ENCODE measurements at regions not wholly inside any gene's neighbourhood (a gene's known extent, or its start where the extent isn't known, plus 50 kb on each side); places are given as distances from the start of the nearest gene placed in this dataset.

DNA sequence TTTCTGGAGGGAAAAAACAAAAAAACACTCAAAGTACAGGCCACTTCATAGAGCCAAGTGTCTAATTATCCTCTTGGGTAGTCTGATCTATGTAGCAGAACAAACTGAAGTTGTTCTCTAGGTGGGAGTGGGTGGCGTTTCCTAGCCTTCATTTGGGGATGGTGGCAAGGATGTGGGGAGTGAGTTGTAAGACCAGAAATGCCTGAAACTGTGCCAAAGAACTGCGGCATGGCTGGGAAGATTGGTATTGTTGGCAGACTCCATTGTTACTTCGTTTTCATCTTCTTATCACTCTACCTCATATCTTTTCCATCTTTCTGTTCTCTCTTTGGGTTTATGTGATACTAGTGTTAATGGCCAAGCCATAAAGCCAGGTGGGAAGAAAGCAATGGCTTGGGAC is 177.3 kb upstream of the DDHD1 start:
- DNase-seq (ENCODE audit: insufficient read length, low spot score), result no peak
- no peak for FAIRE-seq
- TF ChIP-seq PAX5 (IDR thresholded peaks at IDR 0.05; ENCODE audit: insufficient read depth, low read length, severe bottlenecking) (no peak), POLR2AphosphoS5 (IDR thresholded peaks at IDR 0.05; ENCODE audit: low read depth, low read length) (no peak)

DNA sequence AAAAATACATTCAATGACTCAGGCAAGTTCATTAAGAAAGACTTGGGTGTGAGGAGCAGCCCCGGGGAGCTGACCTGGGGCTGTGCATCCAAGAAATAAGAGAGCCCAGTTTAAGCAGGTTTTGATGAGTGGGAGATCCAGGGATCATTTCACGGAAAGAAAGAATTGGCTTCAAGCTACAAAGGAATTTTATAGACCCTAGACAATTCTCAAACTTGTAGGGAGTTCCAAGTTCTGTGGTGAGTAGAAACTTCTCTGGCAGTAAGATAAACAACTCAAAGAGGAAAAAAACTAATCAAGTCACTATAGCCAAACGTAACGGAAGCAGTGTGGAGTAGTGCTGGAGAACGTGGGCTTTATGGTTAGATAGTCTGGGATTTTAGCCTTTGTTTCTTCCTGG is 175.7 kb upstream of the DDHD1 start:
- FAIRE-seq, result no peak
- TF ChIP-seq POLR2AphosphoS5 (IDR thresholded peaks at IDR 0.05; ENCODE audit: low read depth, low read length) (no peak), TAF1 (IDR thresholded peaks at IDR 0.05; ENCODE audit: low read depth, low read length) (no peak), POLR2A (IDR thresholded peaks at IDR 0.05; ENCODE audit: low read depth, low read length) (no peak), SPI1 (IDR thresholded peaks at IDR 0.05; ENCODE audit: low read depth, low read length) (no peak), PAX5 (IDR thresholded peaks at IDR 0.05; ENCODE audit: insufficient read depth, low read length, severe bottlenecking) (no peak), POU2F2 (IDR thresholded peaks at IDR 0.05; ENCODE audit: low read depth, low read length) (no peak)

DNA sequence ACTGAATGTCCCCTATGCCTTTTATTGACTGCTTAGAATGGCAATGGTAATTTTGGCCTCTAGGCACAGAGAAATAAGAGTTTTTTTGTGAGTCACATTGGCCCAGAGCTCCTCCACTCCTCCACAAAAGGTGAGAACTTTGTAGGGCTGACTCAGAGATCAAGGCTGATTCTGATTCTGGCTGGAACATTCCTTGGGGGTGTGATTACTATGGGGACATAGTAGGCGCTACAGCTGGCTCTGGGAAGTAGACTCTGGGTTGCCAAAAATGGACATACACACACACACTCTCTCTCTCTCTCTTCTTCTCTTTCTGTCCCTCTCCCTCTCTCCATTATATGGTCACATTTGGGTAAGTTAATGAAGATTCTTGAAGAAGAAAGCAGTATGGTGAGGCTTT is 174.6 kb upstream of the DDHD1 start:
- FAIRE-seq, result no peak
- no peak for DNase-seq (ENCODE audit: insufficient read length, low spot score)
- TF ChIP-seq SPI1 (IDR thresholded peaks at IDR 0.05; ENCODE audit: low read depth, low read length) (no peak), POU2F2 (IDR thresholded peaks at IDR 0.05; ENCODE audit: low read depth, low read length) (no peak), PAX5 (IDR thresholded peaks at IDR 0.05; ENCODE audit: insufficient read depth, low read length, severe bottlenecking) (no peak), POLR2AphosphoS5 (IDR thresholded peaks at IDR 0.05; ENCODE audit: low read depth, low read length) (no peak), TAF1 (IDR thresholded peaks at IDR 0.05; ENCODE audit: low read depth, low read length) (no peak), POLR2A (IDR thresholded peaks at IDR 0.05; ENCODE audit: low read depth, low read length) (no peak)

More for the DNA sequence above, 175.7 kb upstream of the DDHD1 start:
- no peak for DNase-seq (ENCODE audit: insufficient read length, low spot score)

DNA sequence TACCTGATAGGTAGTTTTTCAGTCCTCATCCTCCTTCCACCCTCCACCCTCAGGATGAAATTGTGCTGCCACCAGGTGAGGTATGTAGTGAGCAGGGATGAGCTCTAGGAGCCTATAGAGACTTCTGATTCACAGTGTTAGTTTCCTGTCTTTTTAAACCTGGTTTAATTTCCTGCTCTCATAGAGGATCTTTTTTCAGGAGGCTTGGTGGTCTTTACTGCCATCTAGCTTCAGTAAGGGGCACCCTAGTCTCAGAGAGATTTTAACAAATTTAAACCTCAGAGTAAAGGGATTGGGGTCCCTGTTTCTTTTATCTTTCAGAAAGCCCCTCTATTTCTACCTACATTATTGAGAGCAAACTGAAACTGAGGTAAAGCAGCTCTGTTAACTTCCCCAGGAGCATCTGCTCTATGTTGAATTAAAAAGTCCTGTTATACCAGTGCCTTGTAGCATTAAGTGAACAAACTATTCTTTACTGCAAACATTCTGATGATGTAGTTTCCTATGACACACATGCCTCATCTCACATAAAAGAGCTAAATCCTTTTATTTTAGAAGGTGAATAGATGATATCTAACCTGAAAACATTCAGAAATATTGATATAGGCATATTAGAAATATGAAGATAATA is 172.2 kb upstream of the DDHD1 start:
- FAIRE-seq (no peak), DNase-seq (ENCODE audit: insufficient read length, low spot score) (no peak)

GRCh38 chr14:53316504-53316903 is 163.4 kb upstream of the DDHD1 start:
- no peak for TF ChIP-seq SPI1 (IDR thresholded peaks at IDR 0.05; ENCODE audit: low read depth, low read length)
- no peak for TF ChIP-seq POLR2AphosphoS5 (IDR thresholded peaks at IDR 0.05; ENCODE audit: low read depth, low read length)
- TF ChIP-seq TAF1 (IDR thresholded peaks at IDR 0.05; ENCODE audit: low read depth, low read length), result no peak
- TF ChIP-seq PAX5 (IDR thresholded peaks at IDR 0.05; ENCODE audit: insufficient read depth, low read length, severe bottlenecking), result no peak
- TF ChIP-seq POLR2A (IDR thresholded peaks at IDR 0.05; ENCODE audit: low read depth, low read length), result no peak
- no peak for TF ChIP-seq POU2F2 (IDR thresholded peaks at IDR 0.05; ENCODE audit: low read depth, low read length)
- DNase-seq (ENCODE audit: insufficient read length, low spot score), result no peak
- no peak for FAIRE-seq

More for the DNA sequence above, 172.2 kb upstream of the DDHD1 start:
- TF ChIP-seq POU2F2 (IDR thresholded peaks at IDR 0.05; ENCODE audit: low read depth, low read length) (no peak), SPI1 (IDR thresholded peaks at IDR 0.05; ENCODE audit: low read depth, low read length) (no peak), PAX5 (IDR thresholded peaks at IDR 0.05; ENCODE audit: insufficient read depth, low read length, severe bottlenecking) (no peak), POLR2AphosphoS5 (IDR thresholded peaks at IDR 0.05; ENCODE audit: low read depth, low read length) (no peak), TAF1 (IDR thresholded peaks at IDR 0.05; ENCODE audit: low read depth, low read length) (no peak), POLR2A (IDR thresholded peaks at IDR 0.05; ENCODE audit: low read depth, low read length) (no peak)

DNA sequence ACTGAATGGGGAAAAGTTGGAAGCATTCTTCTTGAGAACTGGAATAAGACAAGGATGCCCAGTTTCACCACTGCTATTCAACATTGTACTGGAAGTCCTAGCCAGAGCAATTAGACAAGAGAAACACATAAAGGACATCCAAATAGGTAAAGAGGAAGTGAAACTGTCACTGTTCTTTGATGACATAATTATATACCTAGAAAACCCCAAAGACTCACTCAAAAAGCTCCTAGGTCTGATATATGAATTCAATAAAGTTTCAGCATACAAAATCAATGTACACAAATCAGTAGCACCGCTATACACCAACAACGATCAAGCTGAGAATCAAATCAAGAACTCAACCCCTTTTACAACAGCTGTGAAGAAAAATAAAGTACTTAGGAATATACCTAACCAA is 157.3 kb upstream of the DDHD1 start:
- TF ChIP-seq SPI1 (IDR thresholded peaks at IDR 0.05; ENCODE audit: low read depth, low read length) (peak; percentile 96), POLR2A (IDR thresholded peaks at IDR 0.05; ENCODE audit: low read depth, low read length) (no peak)
- DNase-seq (ENCODE audit: insufficient read length, low spot score), result no peak
- FAIRE-seq, result no peak

DNA sequence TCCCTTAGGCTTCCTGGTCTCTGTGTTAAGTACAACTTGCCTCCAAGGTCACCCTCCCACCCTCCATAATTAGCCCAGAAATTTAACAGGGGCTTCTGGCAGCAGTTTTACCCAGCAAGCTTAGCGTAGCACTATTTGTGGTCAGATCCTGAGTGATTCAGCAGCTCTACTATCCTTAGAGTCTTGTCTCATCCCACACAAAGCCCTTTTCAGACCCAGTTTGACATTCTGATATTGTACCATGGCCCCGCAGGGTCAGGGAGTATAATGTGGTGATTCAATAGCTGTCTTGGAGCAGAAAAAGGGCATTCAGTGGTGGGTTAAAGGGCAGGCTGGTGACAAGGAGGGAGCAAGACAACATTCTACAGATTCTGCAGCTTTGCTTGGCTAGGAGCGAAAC is 153.8 kb upstream of the DDHD1 start:
- no peak for TF ChIP-seq TAF1 (IDR thresholded peaks at IDR 0.05; ENCODE audit: low read depth, low read length)
- no peak for TF ChIP-seq PAX5 (IDR thresholded peaks at IDR 0.05; ENCODE audit: insufficient read depth, low read length, severe bottlenecking)
- TF ChIP-seq POU2F2 (IDR thresholded peaks at IDR 0.05; ENCODE audit: low read depth, low read length), result no peak
- no peak for TF ChIP-seq SPI1 (IDR thresholded peaks at IDR 0.05; ENCODE audit: low read depth, low read length)
- no peak for TF ChIP-seq POLR2A (IDR thresholded peaks at IDR 0.05; ENCODE audit: low read depth, low read length)
- no peak for TF ChIP-seq POLR2AphosphoS5 (IDR thresholded peaks at IDR 0.05; ENCODE audit: low read depth, low read length)
- no peak for DNase-seq (ENCODE audit: insufficient read length, low spot score)
- no peak for FAIRE-seq

DNA sequence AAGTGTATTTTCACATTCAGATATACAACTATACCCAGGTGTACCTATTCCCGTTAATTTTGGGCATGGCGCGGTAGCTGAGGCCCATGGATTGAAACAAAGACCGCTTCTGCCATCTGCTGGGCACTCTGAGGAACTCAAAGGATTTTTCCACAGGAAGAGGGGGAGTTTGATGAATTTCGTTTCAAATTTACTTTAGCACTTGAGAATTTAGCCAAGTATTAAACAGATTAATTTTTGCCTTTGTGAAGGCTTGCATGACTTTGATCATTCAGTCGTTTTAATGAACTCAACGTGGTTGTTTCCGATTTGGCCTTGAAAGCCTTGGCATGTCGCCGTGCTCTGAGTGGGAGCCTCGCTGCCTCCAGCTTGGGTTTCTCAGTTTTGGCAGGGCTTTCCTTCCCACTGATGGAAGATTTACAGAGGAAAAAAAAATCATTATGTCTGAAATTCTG is 153.2 kb upstream of the DDHD1 start:
- TF ChIP-seq SPI1 (IDR thresholded peaks at IDR 0.05; ENCODE audit: low read depth, low read length) (no peak), POLR2A (IDR thresholded peaks at IDR 0.05; ENCODE audit: low read depth, low read length) (no peak)
- no peak for DNase-seq (ENCODE audit: insufficient read length, low spot score)
- no peak for FAIRE-seq

GRCh38 chr14:53304726-53305381 is 151.7 kb upstream of the DDHD1 start:
- no peak for DNase-seq (ENCODE audit: insufficient read length, low spot score)
- FAIRE-seq, result no peak
- TF ChIP-seq POLR2AphosphoS5 (IDR thresholded peaks at IDR 0.05; ENCODE audit: low read depth, low read length), result no peak
- TF ChIP-seq SPI1 (IDR thresholded peaks at IDR 0.05; ENCODE audit: low read depth, low read length), result no peak
- no peak for TF ChIP-seq POU2F2 (IDR thresholded peaks at IDR 0.05; ENCODE audit: low read depth, low read length)
- no peak for TF ChIP-seq POLR2A (IDR thresholded peaks at IDR 0.05; ENCODE audit: low read depth, low read length)
- TF ChIP-seq PAX5 (IDR thresholded peaks at IDR 0.05; ENCODE audit: insufficient read depth, low read length, severe bottlenecking), result no peak
- TF ChIP-seq TAF1 (IDR thresholded peaks at IDR 0.05; ENCODE audit: low read depth, low read length), result no peak

GRCh38 chr14:53295985-53296582 is 143.0 kb upstream of the DDHD1 start:
- TF ChIP-seq PAX5 (IDR thresholded peaks at IDR 0.05; ENCODE audit: insufficient read depth, low read length, severe bottlenecking) (no peak), POU2F2 (IDR thresholded peaks at IDR 0.05; ENCODE audit: low read depth, low read length) (no peak), POLR2AphosphoS5 (IDR thresholded peaks at IDR 0.05; ENCODE audit: low read depth, low read length) (no peak), POLR2A (IDR thresholded peaks at IDR 0.05; ENCODE audit: low read depth, low read length) (no peak), TAF1 (IDR thresholded peaks at IDR 0.05; ENCODE audit: low read depth, low read length) (no peak)
- peak; percentile 40 for FAIRE-seq

More at GRCh38 chr14:53295985-53296582, 143.0 kb upstream of the DDHD1 start:
- no peak for DNase-seq (ENCODE audit: insufficient read length, low spot score)
